ENCODE measurements at regions not wholly inside any gene's neighbourhood (a gene's known extent, or its start where the extent isn't known, plus 50 kb on each side); places are given as distances from the start of the nearest gene placed in this dataset.

- TF ChIP-seq CTCF (IDR thresholded peaks at IDR 0.05) (no peak), POLR2A (IDR thresholded peaks at IDR 0.05) (no peak)
- intact Hi-C loops (cut with DNase I): no loop called here
- Histone ChIP-seq H3K9me3 (no peaks in the 10 kb centered on the region), H3K27ac (no peak overlapping the region), H3K4me3 (replicated peaks in 1 of 3) (no peak overlapping the region), H3K4me1 (no peaks in the 10 kb centered on the region), H3K36me3 (no peaks in the 10 kb centered on the region), H3K27me3 (no peaks in the 10 kb centered on the region)
- DNase-seq: peak; percentile 78 to 81
- WGBS, 2 donors: 47 to 55% methylated on average over 1 to 2 of the region's 2 CpGs
These were observed 365.3 kb downstream of the SATB2 start for GRCh38 chr2:199092419-199092818.

DNA sequence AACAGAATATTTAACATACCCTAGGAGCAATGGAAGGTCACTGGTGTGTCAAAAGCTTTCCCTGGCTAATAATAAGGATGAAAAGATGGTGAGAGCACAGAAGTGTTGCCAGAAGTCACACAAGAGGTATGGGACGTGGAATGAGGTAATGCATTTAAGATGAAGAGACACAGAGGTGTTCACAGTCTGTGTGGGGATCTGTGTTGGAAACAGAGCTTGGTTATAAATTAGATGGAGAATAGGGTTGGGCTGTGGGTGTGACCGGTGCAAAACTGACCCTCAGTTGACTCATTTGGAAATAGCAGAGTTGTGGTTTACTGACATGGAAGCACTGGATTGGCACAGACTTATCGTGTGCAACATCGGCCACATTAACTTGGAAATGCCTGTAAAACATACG, 372.5 kb downstream of the SATB2 start:
- Histone ChIP-seq H3K36me3 (no peaks in the 10 kb centered on the region), H3K27me3 (no peaks in the 10 kb centered on the region), H3K4me3 (replicated peaks in 1 of 3) (no peak overlapping the region), H3K4me1 (no peaks in the 10 kb centered on the region), H3K27ac (no peak overlapping the region), H3K9me3 (no peaks in the 10 kb centered on the region)
- DNase-seq: no peak
- TF ChIP-seq POLR2A (IDR thresholded peaks at IDR 0.05) (no peak), CTCF (IDR thresholded peaks at IDR 0.05) (no peak)
- intact Hi-C loops (cut with DNase I): no loop called here
- WGBS, 2 donors: 85 to 91% methylated on average over 5 of the region's 5 CpGs

DNA sequence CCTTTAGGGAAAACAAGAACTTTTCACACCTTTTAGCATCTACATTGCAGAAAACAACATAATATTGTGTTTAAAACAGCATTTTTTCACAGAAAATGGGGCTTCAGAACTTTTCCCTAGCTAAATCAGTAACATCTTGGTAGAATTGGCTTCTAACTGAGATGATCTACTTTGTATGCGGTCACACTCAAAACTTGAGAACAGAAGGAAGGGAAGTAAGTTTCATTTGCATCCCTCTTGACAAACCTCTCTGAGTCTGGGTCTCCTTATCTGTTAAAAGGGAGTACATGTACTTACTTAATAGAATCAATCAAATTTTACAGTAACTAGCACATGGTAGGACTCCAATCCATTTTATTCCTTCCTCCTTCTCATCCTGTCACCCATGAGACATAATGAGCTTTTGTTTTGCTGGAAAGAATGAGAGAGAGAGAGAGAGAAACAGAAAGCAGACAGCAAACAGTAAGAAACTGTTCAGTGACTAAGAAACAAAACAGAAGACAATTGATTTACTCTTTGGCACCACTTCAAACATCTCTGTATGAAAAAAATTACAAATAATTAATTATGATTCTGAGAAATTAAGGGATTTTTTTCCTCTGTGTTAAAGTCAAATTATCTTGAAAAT, 387.3 kb downstream of the SATB2 start:
- H3K4me1 ChIP-seq: no peaks in the 10 kb centered on the region
- H3K27me3 ChIP-seq: no peaks in the 10 kb centered on the region
- TF ChIP-seq CTCF (IDR thresholded peaks at IDR 0.05) (no peak), POLR2A (IDR thresholded peaks at IDR 0.05) (no peak)
- H3K36me3 ChIP-seq: no peaks in the 10 kb centered on the region
- WGBS, 2 donors: 75 to 83% methylated on average over 1 of the region's 1 CpG
- no peaks in the 10 kb centered on the region for H3K9me3 ChIP-seq
- H3K4me3 ChIP-seq (replicated peaks in 1 of 3): no peak overlapping the region
- intact Hi-C loops (cut with DNase I): no loop called here
- DNase-seq: no peak
- H3K27ac ChIP-seq: no peak overlapping the region

GRCh38 chr2:199064201-199064600, 393.5 kb downstream of the SATB2 start:
- H3K36me3 ChIP-seq: no peaks in the 10 kb centered on the region
- no peak for DNase-seq
- no peak for TF ChIP-seq POLR2A (IDR thresholded peaks at IDR 0.05)
- no peak for TF ChIP-seq CTCF (IDR thresholded peaks at IDR 0.05)
- no peak overlapping the region for H3K4me3 ChIP-seq (replicated peaks in 1 of 3)
- no peaks in the 10 kb centered on the region for H3K4me1 ChIP-seq
- intact Hi-C loops (cut with DNase I): no loop called here
- H3K9me3 ChIP-seq: no peaks in the 10 kb centered on the region
- no peaks in the 10 kb centered on the region for H3K27me3 ChIP-seq
- no peak overlapping the region for H3K27ac ChIP-seq
- 87 to 88% methylated on average over 2 of the region's 2 CpGs for WGBS, 2 donors

GRCh38 chr2:199057936-199058335, 399.8 kb downstream of the SATB2 start:
- no peak overlapping the region for H3K27ac ChIP-seq
- no peak overlapping the region for H3K4me3 ChIP-seq (replicated peaks in 1 of 3)
- no peak for TF ChIP-seq POLR2A (IDR thresholded peaks at IDR 0.05)
- TF ChIP-seq CTCF (IDR thresholded peaks at IDR 0.05): no peak
- intact Hi-C loops (cut with DNase I): no loop called here
- H3K9me3 ChIP-seq: no peaks in the 10 kb centered on the region
- no peaks in the 10 kb centered on the region for H3K36me3 ChIP-seq
- H3K4me1 ChIP-seq: no peaks in the 10 kb centered on the region
- H3K27me3 ChIP-seq: no peaks in the 10 kb centered on the region
- WGBS, 2 donors: 86 to 87% methylated on average over 2 of the region's 2 CpGs
- DNase-seq: no peak

Data from thyroid gland (tissue), 4 donors.